ENCODE measurements at regions not wholly inside any gene's neighbourhood (a gene's known extent, or its start where the extent isn't known, plus 50 kb on each side); places are given as distances from the start of the nearest gene placed in this dataset.

- TF ChIP-seq POLR2AphosphoS5 (IDR thresholded peaks at IDR 0.05; ENCODE audit: insufficient read depth, low read depth, low read length): no peak
- no peak for TF ChIP-seq POLR2A (IDR thresholded peaks at IDR 0.05; ENCODE audit: low read depth, low read length)
- TF ChIP-seq CTCF (IDR thresholded peaks at IDR 0.05; ENCODE audit: extremely low read depth in 1 of 2, insufficient read depth in 1 of 2, low read depth in 1 of 2, low read length in 2 of 2): no peak
- TF ChIP-seq MYC (IDR thresholded peaks at IDR 0.05; ENCODE audit: low read depth, low read length): no peak
- TF ChIP-seq FOS (IDR thresholded peaks at IDR 0.05; ENCODE audit: borderline replicate concordance, insufficient read depth, low read length): no peak
- TF ChIP-seq JUN (IDR thresholded peaks at IDR 0.05; ENCODE audit: borderline replicate concordance, insufficient read depth, insufficient read length, low read depth): no peak
- TF ChIP-seq, protein P1, sequence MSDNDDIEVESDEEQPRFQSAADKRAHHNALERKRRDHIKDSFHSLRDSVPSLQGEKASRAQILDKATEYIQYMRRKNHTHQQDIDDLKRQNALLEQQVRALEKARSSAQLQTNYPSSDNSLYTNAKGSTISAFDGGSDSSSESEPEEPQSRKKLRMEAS (IDR thresholded peaks at IDR 0.05; ENCODE audit: insufficient read depth, insufficient read length): no peak
- no peak for TF ChIP-seq EZH2 (IDR thresholded peaks at IDR 0.05; ENCODE audit: borderline replicate concordance, low read depth, low read length, severe bottlenecking)
- TF ChIP-seq GATA2 (IDR thresholded peaks at IDR 0.05; ENCODE audit: insufficient read depth, insufficient read length, low read depth, low read length): no peak
- no peaks in the 10 kb centered on the region for H3K4me1 ChIP-seq (ENCODE audit: control insufficient read depth, extremely low read depth, insufficient read depth, low read length)
- intact Hi-C loops (cut with micrococcal nuclease) (no loop called here), dilution Hi-C loops (cut with MboI; ENCODE audit: extremely low pct_ligation_motif_present, low sequenced_read_pairs) (no loop called here)
- no peaks in the 10 kb centered on the region for H4K20me1 ChIP-seq (replicated peaks; ENCODE audit: control insufficient read depth, extremely low read depth, insufficient read depth, low read length)
- DNase-seq (ENCODE audit: low read depth, low spot score) (no peak), FAIRE-seq (no peak)
- H3K4me3 ChIP-seq (replicated peaks in 1 of 3; ENCODE audit: insufficient read depth in 1 of 3, low read depth in 1 of 3, low read length in 3 of 3): no peak overlapping the region
- no peaks in the 10 kb centered on the region for H3K27me3 ChIP-seq (ENCODE audit: control insufficient read depth in 2 of 2, insufficient read depth in 2 of 2, low read length in 2 of 2)
- no peak overlapping the region for H3K9ac ChIP-seq (replicated peaks; ENCODE audit: extremely low read depth, insufficient read depth, low read length)
- H3K27ac ChIP-seq (ENCODE audit: insufficient read depth, low read depth, low read length): no peak overlapping the region
- no peaks in the 10 kb centered on the region for H3K79me2 ChIP-seq (ENCODE audit: control insufficient read depth, insufficient read depth, low read length)
- no peak overlapping the region for H2AFZ ChIP-seq (ENCODE audit: low read depth, low read length)
- no peaks in the 10 kb centered on the region for H3K36me3 ChIP-seq (ENCODE audit: control insufficient read depth in 2 of 2, extremely low read depth in 1 of 2, insufficient read depth in 2 of 2, low read length in 2 of 2)
- POLR2A ChIA-PET: no interaction called here
- H3K9me3 ChIP-seq (replicated peaks; ENCODE audit: control insufficient read depth, insufficient read depth, low read length): no peaks in the 10 kb centered on the region
- no peak overlapping the region for H3K4me2 ChIP-seq (ENCODE audit: insufficient read depth, low read length)
- H3K9me1 ChIP-seq (replicated peaks; ENCODE audit: control insufficient read depth, extremely low read depth, insufficient read depth, low read length): no peaks in the 10 kb centered on the region
- BruUV-seq (replicated peaks): no TSS peak
- CTCF ChIA-PET: interaction anchor here (1.0 kb wide), 1 partner anchor 11 kb away, joined by 6 read pairs; no protein-coding TSS in a partner anchor
Observed at GRCh38 chr2:186431306-186431705, 54.8 kb upstream of the ZC3H15 start.

Data from endothelial cell of umbilical vein (primary cell).